ENCODE measurements at regions not wholly inside any gene's neighbourhood (a gene's known extent, or its start where the extent isn't known, plus 50 kb on each side); places are given as distances from the start of the nearest gene placed in this dataset.

GRCh38 chr4:180695851-180696250 is 1547.4 kb upstream of the TENM3 start:
- TF ChIP-seq POLR2A (IDR thresholded peaks at IDR 0.05; ENCODE audit: low read length) (no peak), GATA1 (IDR thresholded peaks at IDR 0.05; ENCODE audit: low read depth, low read length) (no peak)

Data from erythroblast (primary cell).